HFF-Myc (cell line): ENCODE measurements at regions not wholly inside any gene's neighbourhood (a gene's known extent, or its start where the extent isn't known, plus 50 kb on each side); places are given as distances from the start of the nearest gene placed in this dataset.
A peak's percentile ranks its signal among the peaks of the same experiment; 100 is the strongest.

Experiments
- DNase-seq: peaks from one replicate; pipeline ENCODE4 v3.0.0-alpha.2; 2011; ENCODE audit warnings: low read depth; ENCODE audit errors: extremely low read depth
- H3K4me3 ChIP-seq: replicated peaks from 2 replicates; pipeline ENCODE4 v1.5.1; 2011; ENCODE audit warnings: low read depth, mild to moderate bottlenecking, control low read depth, low read length
- CTCF ChIP-seq: IDR thresholded peaks from 2 replicates; pipeline ENCODE4 v1.5.1; 2012; ENCODE audit warnings: mild to moderate bottlenecking, low read depth, low read length, control low read depth; ENCODE audit errors: missing control alignments

- TF ChIP-seq CTCF, result no peak
- DNase-seq, result no peak
- no peak overlapping the region for H3K4me3 ChIP-seq
Measured at GRCh38 chr5:96083361-96083881, 121.8 kb upstream of the ELL2 start.

- H3K4me3 ChIP-seq, result no peak overlapping the region
- TF ChIP-seq CTCF, result no peak
- no peak for DNase-seq
Measured at GRCh38 chr5:96081276-96081858, 119.7 kb upstream of the ELL2 start.

GRCh38 chr5:96080557-96080956, 118.9 kb upstream of the ELL2 start:
- no peak for TF ChIP-seq CTCF
- no peak overlapping the region for H3K4me3 ChIP-seq
- peak; percentile 40 for DNase-seq

GRCh38 chr5:96079962-96080361, 118.3 kb upstream of the ELL2 start:
- H3K4me3 ChIP-seq, result no peak overlapping the region
- TF ChIP-seq CTCF, result no peak
- no peak for DNase-seq

- no peak overlapping the region for H3K4me3 ChIP-seq
- peak; percentile 52 for DNase-seq
- no peak for TF ChIP-seq CTCF
Measured at GRCh38 chr5:96079075-96079474, 117.4 kb upstream of the ELL2 start.

- DNase-seq, result no peak
- no peak overlapping the region for H3K4me3 ChIP-seq
- no peak for TF ChIP-seq CTCF
Measured at GRCh38 chr5:96076451-96076850, 114.8 kb upstream of the ELL2 start.
